Calu3 (cell line): ENCODE measurements at regions not wholly inside any gene's neighbourhood (a gene's known extent, or its start where the extent isn't known, plus 50 kb on each side); places are given as distances from the start of the nearest gene placed in this dataset.

Experiments used
- BruUV-seq: library from RNA; stranded (reverse); fragments of 400-500 nt; replicated peaks from 2 replicates; lab custom pipeline; 2021; lab: Mats Ljungman, UMichigan
- CTCF ChIA-PET: fragments of 300-600 bp; sonication (Branson Sonifier 250); formaldehyde crosslinking; loops from one replicate; lab custom pipeline; 2022; ENCODE audit warnings: antibody characterized with exemption; lab: Charles Lee
- DNase-seq: peaks from one replicate; pipeline ENCODE4 v3.0.0; 2022
- H3K27ac Mint-ChIP-seq: one replicate; pipeline ENCODE4 v1.8.0; 2022; ENCODE audit warnings: mixed read lengths; ENCODE audit not compliant: unreplicated experiment
- H3K27me3 Mint-ChIP-seq: one replicate; pipeline ENCODE4 v1.8.0; 2022; ENCODE audit warnings: mixed read lengths; ENCODE audit not compliant: unreplicated experiment
- H3K36me3 Mint-ChIP-seq: one replicate; pipeline ENCODE4 v1.8.0; 2022; ENCODE audit warnings: mild to moderate bottlenecking, moderate library complexity, mixed read lengths; ENCODE audit not compliant: insufficient read depth, unreplicated experiment
- H3K4me1 Mint-ChIP-seq: one replicate; pipeline ENCODE4 v1.8.0; 2022; ENCODE audit warnings: mild to moderate bottlenecking, low read depth, mixed read lengths; ENCODE audit not compliant: unreplicated experiment
- H3K4me3 Mint-ChIP-seq: one replicate; pipeline ENCODE4 v1.8.0; 2022; ENCODE audit warnings: mild to moderate bottlenecking, low read depth, moderate library complexity, mixed read lengths; ENCODE audit not compliant: unreplicated experiment
- H3K9me3 Mint-ChIP-seq: one replicate; pipeline ENCODE4 v1.8.0; 2022; ENCODE audit warnings: low read depth, mixed read lengths; ENCODE audit not compliant: unreplicated experiment
- intact Hi-C: fragments of 100-400 bp; cut with micrococcal nuclease; formaldehyde crosslinking; loops from one replicate; pipeline ENCODE4 v1.10.0; 2022; ENCODE audit not compliant: unreplicated experiment
- TF ChIP-seq, protein P1 (sequence below): fragments of 200-600 bp; IDR thresholded peaks from one replicate; pipeline ENCODE4 v1.8.0; 2022; ENCODE audit warnings: antibody characterized with exemption; ENCODE audit not compliant: unreplicated experiment

DNA sequence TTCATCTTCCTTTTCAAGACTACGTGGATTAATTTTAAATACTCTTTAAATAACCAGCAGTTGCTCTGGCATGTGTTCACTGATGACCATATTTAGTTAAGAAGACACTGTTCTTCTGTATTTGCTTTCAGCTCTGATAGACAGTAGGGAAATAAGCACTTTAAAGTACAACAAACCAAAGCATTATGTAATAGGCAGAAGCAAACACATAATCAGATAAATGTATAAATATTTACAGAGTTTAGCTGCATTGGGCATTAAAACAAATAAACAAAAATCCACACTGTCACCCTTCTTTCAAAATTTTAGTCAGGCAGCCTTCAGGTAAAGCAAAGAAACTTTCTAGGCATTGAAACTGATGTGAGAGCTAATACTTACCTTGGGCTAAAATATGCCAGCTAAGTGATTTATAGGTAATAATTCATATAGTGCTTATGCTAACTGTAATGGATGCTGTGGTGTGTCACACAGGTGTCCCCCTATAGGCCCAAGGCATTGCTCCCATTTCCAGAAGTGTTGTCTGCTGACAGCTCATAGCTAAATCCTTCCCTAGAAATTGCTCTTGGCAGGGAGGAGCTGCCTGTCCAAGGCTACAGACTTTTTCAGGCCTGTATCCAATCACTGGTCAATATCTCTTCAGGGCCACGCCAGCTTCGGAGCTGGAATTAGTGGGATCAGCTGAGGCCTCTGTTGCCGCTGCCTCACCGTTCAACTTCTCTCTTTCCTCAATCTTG is 111.5 kb upstream of the CITED2 start:
- CTCF ChIA-PET, result interaction anchor here (0.8 kb wide), 1 partner anchor 12 kb away, joined by 3 read pairs; no protein-coding TSS in a partner anchor
- Mint-ChIP-seq H3K36me3 (no peaks in the 10 kb centered on the region), H3K27ac (no peak overlapping the region), H3K4me3 (no peak overlapping the region), H3K27me3 (no peaks in the 10 kb centered on the region), H3K9me3 (no peaks in the 10 kb centered on the region), H3K4me1 (no peaks in the 10 kb centered on the region)
- TF ChIP-seq, protein P1, sequence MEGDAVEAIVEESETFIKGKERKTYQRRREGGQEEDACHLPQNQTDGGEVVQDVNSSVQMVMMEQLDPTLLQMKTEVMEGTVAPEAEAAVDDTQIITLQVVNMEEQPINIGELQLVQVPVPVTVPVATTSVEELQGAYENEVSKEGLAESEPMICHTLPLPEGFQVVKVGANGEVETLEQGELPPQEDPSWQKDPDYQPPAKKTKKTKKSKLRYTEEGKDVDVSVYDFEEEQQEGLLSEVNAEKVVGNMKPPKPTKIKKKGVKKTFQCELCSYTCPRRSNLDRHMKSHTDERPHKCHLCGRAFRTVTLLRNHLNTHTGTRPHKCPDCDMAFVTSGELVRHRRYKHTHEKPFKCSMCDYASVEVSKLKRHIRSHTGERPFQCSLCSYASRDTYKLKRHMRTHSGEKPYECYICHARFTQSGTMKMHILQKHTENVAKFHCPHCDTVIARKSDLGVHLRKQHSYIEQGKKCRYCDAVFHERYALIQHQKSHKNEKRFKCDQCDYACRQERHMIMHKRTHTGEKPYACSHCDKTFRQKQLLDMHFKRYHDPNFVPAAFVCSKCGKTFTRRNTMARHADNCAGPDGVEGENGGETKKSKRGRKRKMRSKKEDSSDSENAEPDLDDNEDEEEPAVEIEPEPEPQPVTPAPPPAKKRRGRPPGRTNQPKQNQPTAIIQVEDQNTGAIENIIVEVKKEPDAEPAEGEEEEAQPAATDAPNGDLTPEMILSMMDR, result no peak
- no TSS peak for BruUV-seq
- DNase-seq, result no peak
- intact Hi-C loops, result no loop called here

DNA sequence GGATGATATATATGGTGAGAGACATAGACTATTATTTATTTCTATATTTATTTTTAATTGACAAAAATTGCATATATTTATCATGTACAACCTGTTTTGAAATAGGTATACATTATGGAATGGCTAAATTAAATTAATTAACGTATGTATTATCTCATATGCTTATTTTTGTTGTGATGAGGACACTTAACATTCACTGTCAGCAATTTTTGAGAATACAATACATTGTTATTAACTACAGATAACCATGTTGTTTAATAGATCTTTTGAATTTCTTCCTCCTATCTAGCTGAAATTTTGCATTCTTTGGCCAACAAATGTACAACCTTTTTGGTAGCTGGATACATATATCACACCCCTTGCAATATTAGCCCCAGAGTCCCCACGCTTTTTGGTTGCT is 110.7 kb upstream of the CITED2 start:
- TF ChIP-seq, protein P1, result no peak

DNA sequence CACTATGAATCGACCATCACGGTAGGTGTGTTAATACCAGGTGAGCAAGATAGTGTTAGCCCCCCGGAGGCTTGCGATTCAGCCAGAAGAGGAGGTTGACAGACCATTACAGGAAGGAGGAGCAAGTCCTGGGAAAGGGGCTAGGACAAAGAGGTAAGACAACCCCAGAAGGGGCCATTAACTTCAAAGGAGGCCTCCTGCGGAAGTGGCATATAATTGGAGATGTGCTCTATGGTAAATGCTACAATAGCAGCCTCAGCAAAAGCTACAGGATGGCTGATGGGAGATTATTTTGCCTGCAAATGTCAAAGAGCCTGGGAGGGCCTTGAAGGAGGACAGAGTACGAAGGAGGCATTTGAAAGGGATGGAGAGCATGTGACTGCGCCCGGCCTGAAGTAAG is 108.6 kb upstream of the CITED2 start:
- no peak for DNase-seq
- no peaks in the 10 kb centered on the region for H3K27me3 Mint-ChIP-seq
- H3K4me3 Mint-ChIP-seq, result no peak overlapping the region
- BruUV-seq, result no TSS peak
- no peak overlapping the region for H3K27ac Mint-ChIP-seq
- no peaks in the 10 kb centered on the region for H3K4me1 Mint-ChIP-seq
- TF ChIP-seq, protein P1, result no peak
- CTCF ChIA-PET, result no interaction called here
- H3K9me3 Mint-ChIP-seq, result no peaks in the 10 kb centered on the region
- no peaks in the 10 kb centered on the region for H3K36me3 Mint-ChIP-seq
- intact Hi-C loops, result no loop called here

More for the DNA sequence above, 110.7 kb upstream of the CITED2 start:
- Mint-ChIP-seq H3K27me3 (no peaks in the 10 kb centered on the region), H3K9me3 (no peaks in the 10 kb centered on the region), H3K4me3 (no peak overlapping the region), H3K4me1 (no peaks in the 10 kb centered on the region), H3K36me3 (no peaks in the 10 kb centered on the region), H3K27ac (no peak overlapping the region)
- CTCF ChIA-PET, result no interaction called here
- DNase-seq, result no peak
- BruUV-seq, result no TSS peak
- intact Hi-C loops, result no loop called here

DNA sequence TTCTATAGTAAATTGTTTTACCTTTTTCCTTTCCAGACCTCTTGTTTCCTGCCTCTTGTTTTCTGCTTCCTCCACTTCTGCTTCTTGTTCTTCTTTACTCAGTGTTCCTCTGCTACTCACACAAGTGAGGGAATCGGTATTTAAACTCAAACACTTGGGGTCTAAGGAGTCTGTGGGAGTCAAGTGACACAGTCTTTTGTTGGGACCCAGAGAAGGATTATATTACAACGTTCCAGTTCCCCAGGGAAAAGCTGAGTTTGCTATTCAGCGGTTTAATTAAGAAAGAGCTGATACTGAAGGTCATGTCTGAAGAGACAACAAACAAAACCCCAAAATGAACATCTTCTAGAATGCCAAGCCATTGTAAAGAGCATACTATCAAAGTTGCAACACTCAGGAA is 107.8 kb upstream of the CITED2 start:
- H3K4me3 Mint-ChIP-seq, result no peak overlapping the region
- CTCF ChIA-PET, result interaction anchor here (0.6 kb wide), 1 partner anchor 29 kb away, joined by 6 read pairs; no protein-coding TSS in a partner anchor
- BruUV-seq, result no TSS peak
- TF ChIP-seq, protein P1, result no peak
- H3K4me1 Mint-ChIP-seq, result no peaks in the 10 kb centered on the region
- H3K27ac Mint-ChIP-seq, result no peak overlapping the region
- DNase-seq, result no peak
- H3K36me3 Mint-ChIP-seq, result no peaks in the 10 kb centered on the region
- intact Hi-C loops, result no loop called here
- no peaks in the 10 kb centered on the region for H3K9me3 Mint-ChIP-seq
- no peaks in the 10 kb centered on the region for H3K27me3 Mint-ChIP-seq
